Neutrophil (primary cell): ENCODE measurements at regions not wholly inside any gene's neighbourhood (a gene's known extent, or its start where the extent isn't known, plus 50 kb on each side); places are given as distances from the start of the nearest gene placed in this dataset.

Experiments
- H3K27ac ChIP-seq: fragments of 200-600 bp; sonication (generic); 2 replicates; pipeline ENCODE4 v1.5.1; 2016; ENCODE audit warnings: mild to moderate bottlenecking, moderate library complexity
- H3K27me3 ChIP-seq: fragments of 200-600 bp; sonication (generic); 2 replicates; pipeline ENCODE4 v1.6.0; 2016; ENCODE audit warnings: mild to moderate bottlenecking
- H3K36me3 ChIP-seq: fragments of 200-600 bp; sonication (generic); 2 replicates; pipeline ENCODE4 v1.5.1; 2017
- H3K4me1 ChIP-seq, 2 experiments: fragments of 200-600 bp in 1 of 2; sonication (generic) in 1 of 2; 1 replicate in 1 of 2; 2 replicates in 1 of 2; pipeline versions ENCODE4 v1.5.1 to v1.6.1; 2013 to 2016; ENCODE audit warnings: low read depth in 1 of 2, low read length in 1 of 2, mild to moderate bottlenecking in 1 of 2, moderate library complexity in 1 of 2; ENCODE audit not compliant: control insufficient read depth in 1 of 2, insufficient read depth in 1 of 2
- H3K4me3 ChIP-seq, 2 experiments: fragments of 200-600 bp in 1 of 2; sonication (generic) in 1 of 2; 1 replicate in 1 of 2; 2 replicates in 1 of 2; pipeline ENCODE4 v1.5.1; 2013 to 2016; ENCODE audit warnings: low read depth in 1 of 2, low read length in 1 of 2, mild to moderate bottlenecking in 1 of 2, moderate library complexity in 1 of 2
- H3K9me3 ChIP-seq: fragments of 200-600 bp; sonication (generic); 2 replicates; pipeline ENCODE4 v1.5.1; 2016
- CTCF ChIP-seq: fragments of 200-600 bp; sonication (generic); IDR thresholded peaks from 2 replicates; pipeline ENCODE4 v1.5.1; 2016; ENCODE audit warnings: antibody characterized with exemption

DNA sequence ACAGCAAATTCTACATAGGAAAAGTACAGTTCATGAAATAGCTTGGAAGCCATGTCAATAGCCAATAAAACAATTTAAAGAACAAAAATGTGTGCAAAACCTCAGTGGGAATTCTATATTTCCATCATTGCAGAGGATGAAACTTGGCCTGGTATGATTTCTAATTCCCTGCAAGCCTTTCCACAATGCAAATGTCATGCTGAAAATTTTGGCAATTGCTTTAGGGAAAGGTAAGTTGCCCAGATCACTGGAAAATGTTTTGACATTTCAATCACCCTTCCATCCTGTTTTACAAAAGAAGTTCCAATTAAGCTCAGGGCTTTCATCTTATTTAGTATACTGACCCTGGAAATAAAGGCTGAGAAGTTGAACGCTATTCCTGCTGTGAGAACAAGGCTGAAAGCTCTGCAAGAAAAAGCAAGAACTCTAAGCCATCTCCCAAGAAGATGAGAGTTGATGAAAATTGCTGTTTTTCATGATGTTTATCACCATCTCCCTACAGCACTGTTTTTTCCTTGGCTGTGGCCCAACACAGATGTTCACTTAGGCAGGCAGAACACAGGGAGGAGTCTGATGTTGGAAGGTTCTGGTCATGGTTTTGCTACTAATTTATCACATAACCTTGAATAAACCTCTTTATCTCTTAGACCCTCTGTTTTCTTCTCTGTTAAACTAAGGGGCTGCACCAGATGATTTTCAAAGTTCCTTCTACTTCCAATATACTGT is 263.7 kb downstream of the KCTD12 start:
- Histone ChIP-seq H3K4me3 (no peak overlapping the region), H3K27me3 (no peaks in the 10 kb centered on the region), H3K4me1 (peaks cover 26 to 32% of the 10 kb centered on the region in 2 experiments), H3K36me3 (no peaks in the 10 kb centered on the region), H3K9me3 (no peaks in the 10 kb centered on the region), H3K27ac (no peak overlapping the region)
- TF ChIP-seq CTCF = no peak

- Histone ChIP-seq H3K36me3 (no peaks in the 10 kb centered on the region), H3K27me3 (no peaks in the 10 kb centered on the region), H3K4me3 (no peak overlapping the region), H3K27ac (no peak overlapping the region), H3K9me3 (no peaks in the 10 kb centered on the region), H3K4me1 (peaks cover 25 to 32% of the 10 kb centered on the region in 2 experiments)
- TF ChIP-seq CTCF = no peak
Observed at GRCh38 chr13:76621705-76622104, 264.5 kb downstream of the KCTD12 start.

DNA sequence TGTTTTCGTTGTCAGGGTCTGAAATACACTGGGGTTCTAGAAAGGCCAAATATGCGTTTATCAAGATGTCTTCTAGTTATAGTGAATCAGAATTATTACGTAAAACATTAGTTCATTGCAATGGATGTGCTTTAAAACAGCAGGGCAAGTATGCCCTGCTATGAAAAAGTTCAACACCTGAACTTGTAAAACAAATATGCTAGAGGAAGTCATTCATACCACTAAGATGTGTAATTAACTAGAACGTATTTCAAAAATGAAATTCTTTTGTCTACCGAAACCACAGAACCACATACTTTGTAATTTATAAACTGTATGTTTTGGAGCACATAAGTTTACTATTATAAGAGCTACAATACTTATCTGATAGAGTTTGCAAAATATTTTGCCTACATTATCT is 266.2 kb downstream of the KCTD12 start:
- H3K27me3 ChIP-seq = no peaks in the 10 kb centered on the region
- TF ChIP-seq CTCF = no peak
- peaks cover 18 to 25% of the 10 kb centered on the region in 2 experiments for H3K4me1 ChIP-seq

DNA sequence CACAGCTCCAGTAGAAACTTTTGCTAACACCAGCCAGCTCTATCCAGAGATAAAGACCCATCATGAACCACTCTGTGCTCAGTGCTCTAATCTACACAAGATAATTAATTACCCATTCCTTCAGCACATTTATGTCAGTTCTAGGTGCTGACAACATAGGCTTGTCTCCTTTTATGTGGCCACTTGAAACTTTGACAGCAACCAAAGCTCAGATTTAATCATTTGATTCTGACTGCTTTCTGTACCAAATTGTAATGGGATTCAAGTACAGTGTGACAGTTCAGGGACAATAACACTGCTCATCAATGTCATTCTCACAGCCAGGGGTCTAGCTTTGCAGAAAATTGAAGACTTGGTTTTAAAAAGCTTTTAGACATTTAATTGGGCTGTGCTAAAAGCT is 266.6 kb downstream of the KCTD12 start:
- no peaks in the 10 kb centered on the region for H3K27me3 ChIP-seq
- no peaks in the 10 kb centered on the region for H3K9me3 ChIP-seq
- TF ChIP-seq CTCF = no peak
- H3K4me3 ChIP-seq = no peak overlapping the region
- H3K4me1 ChIP-seq = peaks cover 18 to 22% of the 10 kb centered on the region in 2 experiments
- H3K27ac ChIP-seq = no peak overlapping the region
- no peaks in the 10 kb centered on the region for H3K36me3 ChIP-seq

More for the DNA sequence above, 266.2 kb downstream of the KCTD12 start:
- Histone ChIP-seq H3K27ac (no peak overlapping the region), H3K36me3 (no peaks in the 10 kb centered on the region), H3K4me3 (no peak overlapping the region), H3K9me3 (no peaks in the 10 kb centered on the region)

DNA sequence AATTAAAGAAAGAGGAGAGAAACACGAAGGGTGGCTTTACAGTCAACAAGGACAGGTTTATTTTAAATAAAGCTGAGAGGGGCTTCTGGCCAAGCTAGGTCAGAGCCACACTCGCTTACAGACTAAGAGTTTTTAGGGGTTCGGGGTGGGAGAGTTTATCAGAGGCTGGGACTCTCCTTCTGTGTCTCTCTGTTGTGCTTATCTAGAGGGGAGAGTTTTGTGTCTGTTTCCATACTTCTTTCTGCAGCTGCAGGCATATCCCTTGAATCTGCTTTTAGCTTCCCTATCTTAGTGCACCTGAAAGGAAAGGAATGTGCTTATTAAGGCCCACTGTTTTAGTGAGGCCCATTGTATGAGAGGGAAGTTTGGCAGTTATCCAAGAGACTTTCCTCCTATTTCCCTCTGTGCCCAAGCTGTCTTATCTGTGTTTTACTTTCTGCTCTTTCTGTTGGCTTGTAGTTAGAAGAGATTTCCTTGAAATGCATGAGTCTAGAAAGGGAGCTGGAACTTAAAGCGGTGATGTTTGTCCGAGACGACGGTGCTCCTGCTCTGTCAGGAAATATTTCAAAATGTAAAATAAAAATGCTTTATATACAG is 275.3 kb downstream of the KCTD12 start:
- Histone ChIP-seq H3K36me3 (no peaks in the 10 kb centered on the region), H3K27ac (no peak overlapping the region), H3K4me1 (no peaks in the 10 kb centered on the region), H3K9me3 (no peaks in the 10 kb centered on the region), H3K27me3 (no peaks in the 10 kb centered on the region), H3K4me3 (no peak overlapping the region)
- no peak for TF ChIP-seq CTCF
